WTC11 (cell line): ENCODE measurements at regions not wholly inside any gene's neighbourhood (a gene's known extent, or its start where the extent isn't known, plus 50 kb on each side); places are given as distances from the start of the nearest gene placed in this dataset.

Experiments used
- ATAC-seq: fragments of 200-7000 bp; cut with Tn5 transposase; 2 replicates; pipeline ENCODE4 v1.10.0; 2021; ENCODE audit warnings: mild to moderate bottlenecking, moderate library complexity
- CTCF ChIA-PET: fragments of 300-600 bp; sonication (Branson Sonifier 250); formaldehyde crosslinking; loops from one replicate; lab custom pipeline; 2021; ENCODE audit warnings: antibody characterized with exemption; lab: Charles Lee
- POLR2A ChIA-PET: fragments of 350-600 bp; sonication (Branson Sonifier 250); formaldehyde crosslinking; loops from one replicate; lab custom pipeline; 2021; ENCODE audit warnings: antibody characterized with exemption; lab: Charles Lee
- DNase-seq: peaks from one replicate; pipeline ENCODE4 v3.0.0; 2021; ENCODE audit warnings: low spot score
- H3K27ac Mint-ChIP-seq: 2 replicates; pipeline ENCODE4 v1.8.0; 2021; ENCODE audit warnings: mixed read lengths
- H3K27me3 Mint-ChIP-seq: 2 replicates; pipeline ENCODE4 v1.8.0; 2021; ENCODE audit warnings: low read depth, mild to moderate bottlenecking, moderate library complexity, mixed read lengths
- H3K36me3 Mint-ChIP-seq: 2 replicates; pipeline ENCODE4 v1.8.0; 2021; ENCODE audit warnings: mixed read lengths
- H3K4me1 Mint-ChIP-seq: 2 replicates; pipeline ENCODE4 v1.8.0; 2022; ENCODE audit warnings: mixed read lengths
- H3K4me3 Mint-ChIP-seq: 2 replicates; pipeline ENCODE4 v1.8.0; 2021; ENCODE audit warnings: mild to moderate bottlenecking, moderate library complexity, mixed read lengths
- H3K9me3 Mint-ChIP-seq: 2 replicates; pipeline ENCODE4 v1.8.0; 2021; ENCODE audit warnings: mixed read lengths
- AFF4 ChIP-seq: sonication (generic); formaldehyde crosslinking; IDR thresholded peaks from 2 replicates; pipeline ENCODE4 v1.8.1; 2023; ENCODE audit warnings: mild to moderate bottlenecking, missing genetic modification reagents, borderline replicate concordance
- ARID4B ChIP-seq: sonication (generic); formaldehyde crosslinking; IDR thresholded peaks from 2 replicates; pipeline ENCODE4 v1.8.0; 2023; ENCODE audit warnings: missing genetic modification reagents, mild to moderate bottlenecking, borderline replicate concordance
- FOXJ3 ChIP-seq: sonication (generic); formaldehyde crosslinking; IDR thresholded peaks from 2 replicates; pipeline ENCODE4 v1.9.0; 2021; ENCODE audit warnings: missing genetic modification reagents, mild to moderate bottlenecking, borderline replicate concordance
- FOXK1 ChIP-seq: sonication (generic); formaldehyde crosslinking; IDR thresholded peaks from 2 replicates; pipeline ENCODE4 v1.8.0; 2022; ENCODE audit warnings: mild to moderate bottlenecking, moderate library complexity, missing genetic modification reagents
- FOXP1 ChIP-seq: sonication (generic); formaldehyde crosslinking; IDR thresholded peaks from 2 replicates; pipeline ENCODE4 v1.8.0; 2022; ENCODE audit warnings: missing genetic modification reagents, mild to moderate bottlenecking, moderate library complexity, borderline replicate concordance
- GABPB1 ChIP-seq: sonication (generic); formaldehyde crosslinking; IDR thresholded peaks from 2 replicates; pipeline ENCODE4 v1.8.1; 2023; ENCODE audit warnings: mild to moderate bottlenecking, missing genetic modification reagents
- MLX ChIP-seq: sonication (generic); formaldehyde crosslinking; IDR thresholded peaks from 2 replicates; pipeline ENCODE4 v1.8.1; 2023; ENCODE audit warnings: mild to moderate bottlenecking, missing genetic modification reagents, moderate library complexity
- NFATC4 ChIP-seq: fragments of 250-450 bp; sonication (Bioruptor Pico); IDR thresholded peaks from 2 replicates; pipeline ENCODE4 v1.9.0; 2021; ENCODE audit warnings: mild to moderate bottlenecking
- NR1H2 ChIP-seq: sonication (generic); formaldehyde crosslinking; IDR thresholded peaks from 2 replicates; pipeline ENCODE4 v1.9.0; 2021; ENCODE audit warnings: mild to moderate bottlenecking, moderate library complexity, missing genetic modification reagents
- OVOL2 ChIP-seq: fragments of 250-450 bp; sonication (Bioruptor Pico); IDR thresholded peaks from 2 replicates; pipeline ENCODE4 v1.9.0; 2021; ENCODE audit warnings: mild to moderate bottlenecking, borderline replicate concordance
- SMAD3 ChIP-seq: sonication (generic); formaldehyde crosslinking; IDR thresholded peaks from 2 replicates; pipeline ENCODE4 v1.8.0; 2022; ENCODE audit warnings: missing genetic modification reagents, mild to moderate bottlenecking, borderline replicate concordance
- TEAD4 ChIP-seq: sonication (generic); formaldehyde crosslinking; IDR thresholded peaks from 2 replicates; pipeline ENCODE4 v1.8.0; 2022; ENCODE audit warnings: mild to moderate bottlenecking, missing genetic modification reagents
- ZNF423 ChIP-seq: fragments of 250-450 bp; sonication (Bioruptor Pico); IDR thresholded peaks from 2 replicates; pipeline ENCODE4 v2.1.2; 2022; ENCODE audit warnings: mild to moderate bottlenecking, moderate library complexity
- ZNF425 ChIP-seq: fragments of 250-450 bp; sonication (Bioruptor Pico); conservative IDR thresholded peaks from 2 replicates; pipeline ENCODE4 v1.9.0; 2021; ENCODE audit warnings: mild to moderate bottlenecking

GRCh38 chr12:66045506-66045905, 85.0 kb downstream of the LLPH start (continued):
- TF ChIP-seq AFF4 (CRISPR knock-in tag) = no peak
- TF ChIP-seq, all 79 proteins: peak for 0

- DNase-seq (no peak), ATAC-seq (no peak)
- Mint-ChIP-seq H3K9me3 (no peaks in the 10 kb centered on the region), H3K4me3 (no peak overlapping the region), H3K27me3 (no peaks in the 10 kb centered on the region), H3K4me1 (peaks cover 5% of the 10 kb centered on the region; the same call in 1 of the 2 replicates), H3K36me3 (no peaks in the 10 kb centered on the region), H3K27ac (no peak overlapping the region)
- ChIA-PET POLR2A (no interaction called here), CTCF (interaction anchor here (0.6 kb wide), 1 partner anchor 43 kb away, joined by 3 read pairs; no protein-coding TSS in a partner anchor)
- no peak for TF ChIP-seq MLX (CRISPR knock-in tag)
- 0 out of 2 replicates have a peak, but pooled peaks have one; percentile 49 for TF ChIP-seq GABPB1 (CRISPR knock-in tag)
Measured at GRCh38 chr12:66044731-66045130, 85.8 kb downstream of the LLPH start.

- ATAC-seq (no peak), DNase-seq (no peak)
- Mint-ChIP-seq H3K9me3 (no peaks in the 10 kb centered on the region), H3K4me1 (peaks cover 5% of the 10 kb centered on the region; the same call in 1 of the 2 replicates), H3K4me3 (no peak overlapping the region), H3K27me3 (no peaks in the 10 kb centered on the region), H3K36me3 (no peaks in the 10 kb centered on the region), H3K27ac (no peak overlapping the region)
- ChIA-PET POLR2A (no interaction called here), CTCF (no interaction called here)
- TF ChIP-seq FOXK1 (CRISPR knock-in tag) (no peak), AFF4 (CRISPR knock-in tag) (no peak), ZNF423 (CRISPR knock-in tag) (no peak), ZNF425 (CRISPR knock-in tag) (no peak), SMAD3 (no peak), OVOL2 (CRISPR knock-in tag) (no peak), FOXJ3 (CRISPR knock-in tag) (no peak), FOXP1 (no peak), NFATC4 (CRISPR knock-in tag) (no peak), TEAD4 (CRISPR knock-in tag) (no peak), NR1H2 (CRISPR knock-in tag) (no peak), ARID4B (CRISPR knock-in tag) (no peak)
Measured at GRCh38 chr12:66043035-66043434, 87.5 kb downstream of the LLPH start.
